Vagina (tissue), 2 donors: ENCODE measurements at regions not wholly inside any gene's neighbourhood (a gene's known extent, or its start where the extent isn't known, plus 50 kb on each side); places are given as distances from the start of the nearest gene placed in this dataset.

Source experiments
- CTCF ChIP-seq, 3 experiments: fragments of 450-650 bp in 2 of 3; fragments of 200-600 bp in 1 of 3; sonication (generic) in 1 of 3; IDR thresholded peaks; one replicate each; pipeline ENCODE4 v1.5.1; 2017 to 2019; ENCODE audit warnings: antibody characterized with exemption in 3 of 3, mild to moderate bottlenecking in 2 of 3, moderate library complexity in 2 of 3
- POLR2A ChIP-seq, 2 donors: fragments of 450-650 bp; IDR thresholded peaks; one replicate each; pipeline ENCODE4 v1.6.1; 2017; ENCODE audit warnings: antibody characterized with exemption in 2 of 2, mild to moderate bottlenecking in 2 of 2, moderate library complexity in 2 of 2
- POLR2AphosphoS5 ChIP-seq, 2 donors: sonication (generic); formaldehyde crosslinking; IDR thresholded peaks; one replicate each; pipeline ENCODE4 v1.9.0; 2017; ENCODE audit warnings: antibody characterized with exemption in 2 of 2, mild to moderate bottlenecking in 2 of 2, low read depth in 1 of 2; ENCODE audit not compliant: insufficient read depth in 1 of 2

GRCh38 chr13:62838929-62839328, 1423.3 kb upstream of the PCDH20 start:
- no peak for TF ChIP-seq POLR2A (IDR thresholded peaks at IDR 0.05)
- no peak for TF ChIP-seq CTCF (IDR thresholded peaks at IDR 0.05)
- no peak for TF ChIP-seq POLR2AphosphoS5 (IDR thresholded peaks at IDR 0.05; ENCODE audit: insufficient read depth in 1 of 2, low read depth in 1 of 2)
